KMS-11 (cell line): ENCODE measurements at regions not wholly inside any gene's neighbourhood (a gene's known extent, or its start where the extent isn't known, plus 50 kb on each side); places are given as distances from the start of the nearest gene placed in this dataset.

Experiments
- H2AFZ ChIP-seq: fragments of 200-600 bp; sonication (generic); 2 replicates; pipeline ENCODE4 v1.6.1; 2016; ENCODE audit warnings: antibody characterized with exemption, mixed run types, low read depth
- H3K27ac ChIP-seq: fragments of 200-600 bp; sonication (generic); 2 replicates; pipeline ENCODE4 v1.6.1; 2016; ENCODE audit warnings: mild to moderate bottlenecking, mixed run types
- H3K27me3 ChIP-seq: fragments of 200-600 bp; sonication (generic); 2 replicates; pipeline ENCODE4 v1.6.1; 2017; ENCODE audit warnings: mild to moderate bottlenecking, low read depth, mixed run types, moderate library complexity; ENCODE audit not compliant: insufficient read depth
- H3K36me3 ChIP-seq: fragments of 200-600 bp; sonication (generic); 2 replicates; pipeline ENCODE4 v1.6.1; 2017; ENCODE audit warnings: mild to moderate bottlenecking, mixed run types; ENCODE audit not compliant: insufficient read depth
- H3K4me1 ChIP-seq: fragments of 200-600 bp; sonication (generic); 2 replicates; pipeline ENCODE4 v1.6.1; 2016; ENCODE audit warnings: mild to moderate bottlenecking, low read depth, mixed run types; ENCODE audit not compliant: poor library complexity, severe bottlenecking
- H3K4me2 ChIP-seq: fragments of 200-600 bp; sonication (generic); 2 replicates; pipeline ENCODE4 v1.7.0; 2016; ENCODE audit warnings: mild to moderate bottlenecking, mixed run types
- H3K4me3 ChIP-seq: fragments of 200-600 bp; sonication (generic); IDR thresholded peaks from 2 replicates; pipeline ENCODE4 v1.6.1; 2017; ENCODE audit warnings: low read depth, low read length, mixed read lengths; ENCODE audit not compliant: insufficient read depth
- H3K79me2 ChIP-seq: fragments of 200-600 bp; sonication (generic); 2 replicates; pipeline ENCODE4 v1.6.1; 2016; ENCODE audit warnings: low read depth, mixed run types; ENCODE audit not compliant: insufficient read depth
- H3K9ac ChIP-seq: fragments of 200-600 bp; sonication (generic); 2 replicates; pipeline ENCODE4 v1.6.1; 2016; ENCODE audit warnings: mild to moderate bottlenecking, mixed run types
- H4K20me1 ChIP-seq: fragments of 200-600 bp; sonication (generic); 2 replicates; pipeline ENCODE4 v1.6.1; 2016; ENCODE audit warnings: mild to moderate bottlenecking, mixed run types; ENCODE audit not compliant: insufficient read depth
- TF ChIP-seq, protein P1 (sequence below): fragments of 200-600 bp; sonication (generic); conservative IDR thresholded peaks from 2 replicates; pipeline ENCODE4 v1.6.1; 2017; ENCODE audit warnings: low read depth, mild to moderate bottlenecking, antibody characterized with exemption, low read length, moderate library complexity, mixed read lengths

DNA sequence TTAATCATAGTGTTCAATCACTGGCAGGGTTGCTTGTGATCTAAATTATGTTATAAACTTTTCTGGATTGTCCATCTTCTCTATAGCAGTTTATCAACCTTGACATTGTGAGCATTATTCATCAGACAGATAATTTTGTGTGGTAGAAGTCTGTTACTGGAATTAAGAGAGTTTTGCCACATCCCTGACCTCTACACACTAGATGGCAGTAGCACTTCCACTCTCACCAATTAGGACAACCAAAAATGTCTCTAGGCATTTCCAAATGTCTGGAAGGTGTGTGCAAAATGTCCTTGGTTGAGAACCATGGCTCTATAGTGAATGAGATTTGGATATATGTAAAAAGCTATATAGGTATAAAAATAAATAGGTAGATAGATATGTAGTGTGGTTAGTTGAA, 324.1 kb upstream of the FAM47C start:
- no peaks in the 10 kb centered on the region for H3K4me1 ChIP-seq
- no peak overlapping the region for H3K4me3 ChIP-seq
- no peak overlapping the region for H3K27ac ChIP-seq
- H3K9ac ChIP-seq, result no peak overlapping the region
- H3K27me3 ChIP-seq, result no peaks in the 10 kb centered on the region
- no peak overlapping the region for H3K4me2 ChIP-seq
- no peaks in the 10 kb centered on the region for H4K20me1 ChIP-seq
- H2AFZ ChIP-seq, result no peak overlapping the region
- no peaks in the 10 kb centered on the region for H3K36me3 ChIP-seq
- no peaks in the 10 kb centered on the region for H3K79me2 ChIP-seq
- TF ChIP-seq, protein P1, sequence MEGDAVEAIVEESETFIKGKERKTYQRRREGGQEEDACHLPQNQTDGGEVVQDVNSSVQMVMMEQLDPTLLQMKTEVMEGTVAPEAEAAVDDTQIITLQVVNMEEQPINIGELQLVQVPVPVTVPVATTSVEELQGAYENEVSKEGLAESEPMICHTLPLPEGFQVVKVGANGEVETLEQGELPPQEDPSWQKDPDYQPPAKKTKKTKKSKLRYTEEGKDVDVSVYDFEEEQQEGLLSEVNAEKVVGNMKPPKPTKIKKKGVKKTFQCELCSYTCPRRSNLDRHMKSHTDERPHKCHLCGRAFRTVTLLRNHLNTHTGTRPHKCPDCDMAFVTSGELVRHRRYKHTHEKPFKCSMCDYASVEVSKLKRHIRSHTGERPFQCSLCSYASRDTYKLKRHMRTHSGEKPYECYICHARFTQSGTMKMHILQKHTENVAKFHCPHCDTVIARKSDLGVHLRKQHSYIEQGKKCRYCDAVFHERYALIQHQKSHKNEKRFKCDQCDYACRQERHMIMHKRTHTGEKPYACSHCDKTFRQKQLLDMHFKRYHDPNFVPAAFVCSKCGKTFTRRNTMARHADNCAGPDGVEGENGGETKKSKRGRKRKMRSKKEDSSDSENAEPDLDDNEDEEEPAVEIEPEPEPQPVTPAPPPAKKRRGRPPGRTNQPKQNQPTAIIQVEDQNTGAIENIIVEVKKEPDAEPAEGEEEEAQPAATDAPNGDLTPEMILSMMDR, result no peak

DNA sequence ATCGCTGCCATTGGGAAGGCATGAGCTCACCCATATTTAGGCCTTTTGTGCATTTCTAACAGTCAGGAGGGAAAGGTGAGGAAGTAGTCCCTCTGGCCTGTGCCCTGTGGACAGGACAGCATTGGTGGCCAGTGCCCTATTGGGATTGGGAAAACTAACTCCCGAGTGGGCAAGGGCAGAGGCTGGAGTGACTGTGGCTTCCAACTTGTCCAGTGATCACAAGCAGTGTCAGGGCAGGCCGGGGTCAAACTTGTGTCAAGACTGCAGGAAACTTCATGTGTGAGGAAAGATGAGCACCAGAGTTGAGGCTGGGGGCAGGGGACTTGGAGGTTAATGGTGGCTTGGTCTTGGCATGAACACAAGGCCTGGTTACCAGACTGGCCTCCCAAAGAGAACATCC, 286.2 kb upstream of the FAM47C start:
- TF ChIP-seq, protein P1, result no peak
- no peak overlapping the region for H3K4me2 ChIP-seq
- H3K79me2 ChIP-seq, result no peaks in the 10 kb centered on the region
- no peaks in the 10 kb centered on the region for H3K36me3 ChIP-seq
- H3K27ac ChIP-seq, result no peak overlapping the region
- H3K9ac ChIP-seq, result no peak overlapping the region
- no peaks in the 10 kb centered on the region for H3K4me1 ChIP-seq
- H4K20me1 ChIP-seq, result no peaks in the 10 kb centered on the region
- H2AFZ ChIP-seq, result no peak overlapping the region
- H3K4me3 ChIP-seq, result no peak overlapping the region
- H3K27me3 ChIP-seq, result no peaks in the 10 kb centered on the region

DNA sequence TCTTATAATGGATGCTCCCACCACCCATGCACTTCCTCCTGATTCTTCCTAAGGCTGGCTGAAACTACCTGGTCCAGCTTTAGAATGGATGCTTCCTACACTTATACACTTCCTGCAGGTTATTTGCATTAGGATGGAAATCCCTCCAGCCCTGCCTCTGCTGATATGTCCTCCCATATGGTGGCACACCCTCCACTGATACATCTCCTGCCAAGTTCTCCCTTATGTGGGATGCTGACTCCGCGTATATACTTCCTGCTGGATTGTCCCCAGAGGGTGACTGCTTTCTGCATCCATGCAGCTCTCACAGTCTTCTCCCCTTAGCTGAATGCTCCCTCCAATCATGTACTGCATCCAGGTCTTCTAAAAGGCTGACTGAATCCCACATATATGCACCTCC, 254.6 kb upstream of the FAM47C start:
- H3K79me2 ChIP-seq, result no peaks in the 10 kb centered on the region
- H3K4me1 ChIP-seq, result no peaks in the 10 kb centered on the region
- TF ChIP-seq, protein P1, result no peak
- no peak overlapping the region for H3K9ac ChIP-seq
- H2AFZ ChIP-seq, result no peak overlapping the region
- no peak overlapping the region for H3K4me2 ChIP-seq
- no peaks in the 10 kb centered on the region for H3K36me3 ChIP-seq
- no peaks in the 10 kb centered on the region for H4K20me1 ChIP-seq
- no peak overlapping the region for H3K4me3 ChIP-seq
- H3K27ac ChIP-seq, result no peak overlapping the region
- no peaks in the 10 kb centered on the region for H3K27me3 ChIP-seq

DNA sequence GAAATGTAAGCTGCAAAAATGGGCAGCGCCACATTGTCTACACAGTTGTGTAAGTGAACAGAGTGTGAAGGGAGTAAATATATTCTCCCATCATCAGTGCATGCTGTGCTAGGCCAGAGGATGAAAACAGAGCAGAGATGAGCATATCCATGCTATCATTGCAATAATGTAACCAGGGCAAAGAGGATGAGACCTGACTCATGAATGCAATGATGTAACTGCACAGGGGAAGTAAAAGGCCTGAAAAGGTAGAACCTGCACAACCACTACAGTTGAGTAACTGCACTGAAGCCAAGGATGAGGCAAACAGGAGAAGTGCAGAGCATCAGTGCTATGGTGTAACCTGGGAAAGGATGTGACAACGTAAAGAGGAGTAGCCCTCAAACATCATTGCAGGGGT, 220.4 kb upstream of the FAM47C start:
- Histone ChIP-seq H3K36me3 (no peaks in the 10 kb centered on the region), H3K4me2 (no peak overlapping the region), H2AFZ (no peak overlapping the region), H3K27me3 (no peaks in the 10 kb centered on the region), H4K20me1 (no peaks in the 10 kb centered on the region), H3K4me3 (no peak overlapping the region), H3K4me1 (no peaks in the 10 kb centered on the region), H3K79me2 (no peaks in the 10 kb centered on the region), H3K27ac (no peak overlapping the region), H3K9ac (no peak overlapping the region)
- TF ChIP-seq, protein P1, result no peak

DNA sequence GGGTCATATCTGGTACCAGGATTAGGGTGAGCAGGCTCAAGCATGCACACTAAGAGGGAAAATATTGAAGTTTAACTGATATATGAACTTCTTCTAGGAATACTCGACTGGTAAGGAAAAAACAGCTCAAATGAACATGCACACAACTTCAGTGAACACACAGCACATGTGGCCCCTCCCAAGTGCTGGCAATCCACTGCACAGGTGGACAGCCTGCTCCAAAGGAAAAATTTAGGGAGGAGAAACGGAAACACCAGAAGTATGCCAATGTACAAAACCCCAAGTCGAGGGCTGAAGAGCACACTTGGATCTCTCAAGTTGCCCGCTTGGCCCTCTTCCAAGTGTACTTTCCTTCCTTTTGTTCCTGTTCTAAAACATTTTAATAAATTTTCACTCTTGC, 205.0 kb upstream of the FAM47C start:
- no peaks in the 10 kb centered on the region for H4K20me1 ChIP-seq
- no peak overlapping the region for H3K27ac ChIP-seq
- H3K9ac ChIP-seq, result no peak overlapping the region
- H3K79me2 ChIP-seq, result no peaks in the 10 kb centered on the region
- H3K4me3 ChIP-seq, result no peak overlapping the region
- no peaks in the 10 kb centered on the region for H3K36me3 ChIP-seq
- H3K4me2 ChIP-seq, result no peak overlapping the region
- H2AFZ ChIP-seq, result no peak overlapping the region
- H3K4me1 ChIP-seq, result no peaks in the 10 kb centered on the region
- no peaks in the 10 kb centered on the region for H3K27me3 ChIP-seq
- TF ChIP-seq, protein P1, result no peak
